ENCODE measurements at regions not wholly inside any gene's neighbourhood (a gene's known extent, or its start where the extent isn't known, plus 50 kb on each side); places are given as distances from the start of the nearest gene placed in this dataset.
"Not testable (repeated sequence)": the region's sequence is repeated elsewhere in the genome, so short reads cannot be mapped to it uniquely, and the experiment has no call there.

- intact Hi-C loops (cut with DNase I), result no loop called here
- DNase-seq, result no peak
Observed at GRCh38 chr18:42508683-42509296, 553.8 kb downstream of the PIK3C3 start.

DNA sequence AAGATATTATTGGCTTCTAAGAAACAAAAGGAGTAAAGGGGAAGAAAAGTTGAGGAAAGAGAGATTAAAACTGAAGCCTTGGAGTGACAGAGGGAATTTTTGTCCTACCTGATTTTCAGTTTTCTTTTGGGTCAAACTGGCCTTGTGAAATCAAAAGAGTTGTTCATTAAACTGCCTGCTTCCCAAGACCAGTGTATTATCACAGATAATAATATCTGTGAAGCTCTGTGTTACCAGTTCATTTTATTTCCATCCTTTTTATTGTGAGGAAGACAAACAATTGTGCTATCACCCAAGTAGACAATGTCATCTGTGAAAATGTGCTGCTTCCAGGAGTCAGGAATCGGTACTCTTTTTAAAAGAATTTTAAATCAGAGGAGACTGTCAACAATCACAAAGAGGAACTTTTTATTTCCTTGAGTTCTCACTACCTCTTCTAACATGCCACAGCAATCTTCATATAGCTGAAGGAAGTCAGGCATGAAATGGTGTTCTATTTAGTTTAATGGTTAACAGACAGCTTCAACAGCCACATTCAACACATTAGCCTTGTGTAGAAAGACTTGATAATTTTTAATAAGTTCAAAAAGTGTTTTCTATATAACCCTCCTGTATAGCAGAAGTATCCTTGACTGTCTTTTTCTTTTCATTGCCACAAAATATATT is 554.8 kb downstream of the PIK3C3 start:
- intact Hi-C loops (cut with DNase I), result no loop called here

DNA sequence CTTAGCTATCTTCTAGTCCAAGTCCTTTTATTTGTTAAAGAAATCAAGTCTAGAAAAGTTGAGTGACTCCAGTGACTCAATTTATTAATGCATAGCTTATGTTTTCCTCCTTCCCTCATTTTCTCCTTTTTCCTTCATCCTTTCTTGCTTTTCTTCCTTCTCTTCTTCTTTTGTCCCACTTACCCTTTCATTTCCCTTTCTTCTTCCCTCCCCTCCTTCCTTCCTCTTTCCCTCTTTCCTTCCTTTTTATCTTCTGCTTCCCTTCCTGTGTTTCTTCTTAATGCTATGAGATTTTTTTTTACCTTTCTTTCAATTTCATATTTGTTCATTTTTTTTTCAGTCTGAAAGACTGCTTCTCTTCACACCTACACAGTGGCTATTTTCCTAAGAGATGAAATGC is 555.5 kb downstream of the PIK3C3 start:
- DNase-seq, result no peak
- intact Hi-C loops (cut with DNase I), result no loop called here

More for the DNA sequence above, 554.8 kb downstream of the PIK3C3 start:
- DNase-seq, result no peak

GRCh38 chr18:42513441-42513840 is 558.4 kb downstream of the PIK3C3 start:
- DNase-seq, result no peak
- intact Hi-C loops (cut with DNase I), result no loop called here

GRCh38 chr18:42514512-42514911 is 559.5 kb downstream of the PIK3C3 start:
- intact Hi-C loops (cut with DNase I), result no loop called here
- no peak for DNase-seq

- DNase-seq, result no peak
Observed at GRCh38 chr18:42517896-42518295, 562.9 kb downstream of the PIK3C3 start.

GRCh38 chr18:42518331-42518730 is 563.3 kb downstream of the PIK3C3 start:
- DNase-seq; intact Hi-C loops (cut with DNase I): not testable (repeated sequence)

More at GRCh38 chr18:42517896-42518295, 562.9 kb downstream of the PIK3C3 start:
- intact Hi-C loops (cut with DNase I), result no loop called here

GRCh38 chr18:42520138-42520537 is 565.1 kb downstream of the PIK3C3 start:
- DNase-seq, result no peak
- intact Hi-C loops (cut with DNase I), result no loop called here

- intact Hi-C loops (cut with DNase I), result no loop called here
- peak in 1 of 42 donors; percentile 1 for DNase-seq
Observed at GRCh38 chr18:42525905-42526304, 570.9 kb downstream of the PIK3C3 start.

DNA sequence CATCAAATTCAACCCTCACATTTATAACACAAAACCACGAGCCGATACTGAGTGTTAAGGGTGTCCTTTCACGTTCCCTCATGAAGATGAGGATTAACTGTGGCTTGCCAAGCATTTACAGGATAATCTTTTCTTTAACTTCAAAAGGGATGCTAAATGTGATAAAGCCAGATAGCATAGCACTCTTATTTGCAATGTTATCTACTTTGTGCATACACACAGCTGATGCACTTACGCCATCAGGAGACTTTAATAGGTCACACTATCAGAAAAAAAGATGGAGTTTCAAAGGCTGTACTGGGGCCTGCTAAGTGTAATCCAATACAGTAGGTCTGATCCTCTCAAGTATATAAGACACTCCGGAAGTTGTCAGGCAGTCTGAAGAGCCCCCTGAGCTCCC is 572.7 kb downstream of the PIK3C3 start:
- no peak for DNase-seq

DNA sequence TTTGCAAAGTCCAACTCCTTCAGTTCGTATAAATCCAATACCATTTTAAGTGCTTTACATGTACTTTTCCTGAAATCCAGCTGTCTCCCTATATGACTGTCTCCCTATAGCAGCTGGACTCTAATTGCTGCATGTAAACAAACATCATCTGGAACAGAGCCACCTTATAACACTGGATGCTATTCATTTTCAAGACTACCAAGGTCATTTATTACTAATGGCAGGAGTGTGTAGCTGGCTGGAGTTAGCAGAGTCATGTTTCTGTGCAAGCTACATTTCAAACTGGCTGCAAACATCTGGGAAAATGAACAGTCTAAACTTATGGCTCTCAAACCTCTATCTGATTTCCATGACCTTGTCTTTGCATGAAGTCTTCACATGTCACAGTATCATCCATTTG is 575.2 kb downstream of the PIK3C3 start:
- intact Hi-C loops (cut with DNase I), result no loop called here
- no peak for DNase-seq

More for the DNA sequence above, 572.7 kb downstream of the PIK3C3 start:
- intact Hi-C loops (cut with DNase I), result no loop called here

DNA sequence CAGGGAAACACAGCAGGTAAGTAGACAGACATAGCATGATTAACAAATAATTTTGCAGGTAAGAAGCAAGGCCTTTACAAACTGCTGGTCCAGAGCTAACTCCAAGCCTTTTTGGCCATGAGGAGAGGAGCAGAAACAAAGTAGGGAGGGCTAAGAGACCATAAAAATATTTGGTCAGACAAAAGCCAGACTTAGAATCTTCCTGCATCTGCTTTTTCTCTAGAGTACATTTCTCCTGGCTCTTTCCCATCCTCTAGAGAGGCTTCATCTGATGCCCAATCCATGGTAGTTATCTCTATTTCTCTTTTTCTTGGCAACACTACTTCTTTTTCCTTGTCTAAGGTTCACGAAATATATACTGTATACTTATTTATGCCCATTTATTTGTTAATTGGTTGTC is 577.1 kb downstream of the PIK3C3 start:
- DNase-seq, result no peak
- intact Hi-C loops (cut with DNase I), result no loop called here

DNA sequence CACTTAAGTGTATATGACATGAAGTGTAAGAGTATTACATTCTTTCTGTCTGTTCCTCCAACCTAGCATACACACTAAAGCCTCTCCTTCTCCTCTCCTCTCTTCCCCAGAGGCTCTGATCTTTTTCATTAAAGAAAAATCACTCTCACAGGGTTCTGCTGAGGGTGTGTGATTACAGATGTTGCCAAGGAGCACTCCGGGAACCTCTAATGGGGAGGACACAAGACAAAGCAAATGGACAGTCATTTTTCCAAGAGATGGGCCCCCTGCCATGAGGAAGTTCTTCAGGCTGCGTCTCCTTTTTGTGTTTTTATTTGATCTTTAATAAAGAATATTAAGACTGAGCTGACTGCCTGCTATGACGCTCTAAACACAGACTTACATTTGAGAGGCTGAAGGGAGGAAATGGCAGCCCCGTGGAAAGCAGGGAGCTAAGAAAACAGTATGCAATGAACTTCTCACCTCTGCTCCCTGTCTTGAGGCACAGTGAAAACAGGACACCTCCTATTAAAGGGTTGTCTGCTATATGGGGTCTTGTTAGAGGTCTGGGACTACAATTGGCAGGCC is 578.1 kb downstream of the PIK3C3 start:
- intact Hi-C loops (cut with DNase I), result no loop called here
- no peak for DNase-seq

DNA sequence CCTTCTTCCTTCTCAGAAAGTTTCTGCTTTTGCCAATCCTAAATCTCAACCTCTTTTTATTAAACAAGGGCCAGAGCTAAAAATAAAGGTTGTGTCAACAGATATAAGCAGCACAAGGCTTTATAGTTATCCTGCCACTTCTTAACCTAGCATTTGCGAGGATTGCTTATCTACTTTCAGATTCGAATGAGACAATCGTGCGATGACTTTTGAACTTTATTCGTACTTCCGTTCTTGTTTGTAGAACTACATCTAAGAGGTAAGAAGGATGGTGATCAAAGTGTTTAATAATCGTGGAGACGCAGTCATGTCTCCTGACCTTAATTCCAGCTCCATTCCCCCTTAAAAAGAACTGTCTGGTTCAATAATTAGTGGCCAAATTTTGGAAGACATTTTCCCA is 578.6 kb downstream of the PIK3C3 start:
- no peak for DNase-seq
- intact Hi-C loops (cut with DNase I), result no loop called here

- DNase-seq, result no peak
- intact Hi-C loops (cut with DNase I), result no loop called here
Observed at GRCh38 chr18:42534313-42534712, 579.3 kb downstream of the PIK3C3 start.

- intact Hi-C loops (cut with DNase I), result no loop called here
- no peak for DNase-seq
Observed at GRCh38 chr18:42536442-42536841, 579.0 kb downstream of the RIT2 start.

- intact Hi-C loops (cut with DNase I), result no loop called here
- no peak for DNase-seq
Observed at GRCh38 chr18:42537291-42537690, 578.2 kb downstream of the RIT2 start.

- intact Hi-C loops (cut with DNase I), result no loop called here
- no peak for DNase-seq
Observed at GRCh38 chr18:42544901-42545300, 570.6 kb downstream of the RIT2 start.

- intact Hi-C loops (cut with DNase I), result no loop called here
- no peak for DNase-seq
Observed at GRCh38 chr18:42545825-42546224, 569.7 kb downstream of the RIT2 start.

GRCh38 chr18:42548493-42548892 is 567.0 kb downstream of the RIT2 start:
- intact Hi-C loops (cut with DNase I), result no loop called here
- DNase-seq, result no peak

DNA sequence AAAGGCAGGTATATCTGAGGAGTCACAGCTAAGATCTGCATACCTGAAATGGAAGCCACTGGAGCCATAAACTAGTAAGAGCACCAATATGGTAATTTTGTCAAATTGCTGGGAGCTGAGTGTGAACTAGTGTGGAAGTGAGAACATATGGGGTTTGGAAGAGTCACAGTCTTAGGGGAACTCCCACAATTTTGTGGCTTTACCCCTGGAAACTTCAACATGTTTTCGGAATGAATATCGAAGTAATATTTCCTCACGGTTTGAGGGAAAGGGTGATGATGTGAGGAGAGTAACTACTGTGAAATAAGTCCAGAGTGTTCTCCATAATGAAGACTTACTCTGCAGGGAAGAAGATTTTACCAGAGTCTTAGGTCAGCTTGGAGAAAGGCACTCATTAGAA is 565.9 kb downstream of the RIT2 start:
- intact Hi-C loops (cut with DNase I), result no loop called here
- no peak for DNase-seq

Measured in head of caudate nucleus (tissue), 42 donors.